ENCODE measurements at regions not wholly inside any gene's neighbourhood (a gene's known extent, or its start where the extent isn't known, plus 50 kb on each side); places are given as distances from the start of the nearest gene placed in this dataset.

GRCh38 chr7:65746398-65746669, 126.5 kb upstream of the VKORC1L1 start:
- TF ChIP-seq, protein P1, sequence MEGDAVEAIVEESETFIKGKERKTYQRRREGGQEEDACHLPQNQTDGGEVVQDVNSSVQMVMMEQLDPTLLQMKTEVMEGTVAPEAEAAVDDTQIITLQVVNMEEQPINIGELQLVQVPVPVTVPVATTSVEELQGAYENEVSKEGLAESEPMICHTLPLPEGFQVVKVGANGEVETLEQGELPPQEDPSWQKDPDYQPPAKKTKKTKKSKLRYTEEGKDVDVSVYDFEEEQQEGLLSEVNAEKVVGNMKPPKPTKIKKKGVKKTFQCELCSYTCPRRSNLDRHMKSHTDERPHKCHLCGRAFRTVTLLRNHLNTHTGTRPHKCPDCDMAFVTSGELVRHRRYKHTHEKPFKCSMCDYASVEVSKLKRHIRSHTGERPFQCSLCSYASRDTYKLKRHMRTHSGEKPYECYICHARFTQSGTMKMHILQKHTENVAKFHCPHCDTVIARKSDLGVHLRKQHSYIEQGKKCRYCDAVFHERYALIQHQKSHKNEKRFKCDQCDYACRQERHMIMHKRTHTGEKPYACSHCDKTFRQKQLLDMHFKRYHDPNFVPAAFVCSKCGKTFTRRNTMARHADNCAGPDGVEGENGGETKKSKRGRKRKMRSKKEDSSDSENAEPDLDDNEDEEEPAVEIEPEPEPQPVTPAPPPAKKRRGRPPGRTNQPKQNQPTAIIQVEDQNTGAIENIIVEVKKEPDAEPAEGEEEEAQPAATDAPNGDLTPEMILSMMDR (IDR thresholded peaks at IDR 0.05; ENCODE audit: low read depth, low read length), result no peak
- no peak for TF ChIP-seq EZH2phosphoT487 (IDR thresholded peaks at IDR 0.05; ENCODE audit: low read depth)

Data from OCI-LY3 (cell line).